GM06990 (cell line): ENCODE measurements at regions not wholly inside any gene's neighbourhood (a gene's known extent, or its start where the extent isn't known, plus 50 kb on each side); places are given as distances from the start of the nearest gene placed in this dataset.
"Not testable (repeated sequence)": the region's sequence is repeated elsewhere in the genome, so short reads cannot be mapped to it uniquely, and the experiment has no call there.

ENCODE experiments used
- DNase-seq: peaks from one replicate; pipeline ENCODE4 v3.0.0-alpha.2; 2011; ENCODE audit not compliant: insufficient read length; ENCODE audit errors: extremely low read depth
- H3K27me3 ChIP-seq: replicated peaks from 2 replicates; pipeline ENCODE4 v1.6.0; 2011; ENCODE audit warnings: low read length; ENCODE audit not compliant: control insufficient read depth, insufficient read depth
- H3K36me3 ChIP-seq: 2 replicates; pipeline ENCODE4 v1.5.1; 2011; ENCODE audit warnings: low read length; ENCODE audit not compliant: control insufficient read depth, insufficient read depth
- H3K4me3 ChIP-seq: replicated peaks from 2 replicates; pipeline ENCODE4 v1.5.1; 2011; ENCODE audit warnings: low read depth, mild to moderate bottlenecking, control low read depth, low read length
- TF ChIP-seq, protein P1 (sequence below): IDR thresholded peaks from 2 replicates; pipeline ENCODE4 v1.5.1; 2011; ENCODE audit warnings: low read length, control low read depth, mild to moderate bottlenecking, inconsistent platforms; ENCODE audit not compliant: insufficient read depth, poor library complexity, severe bottlenecking

DNA sequence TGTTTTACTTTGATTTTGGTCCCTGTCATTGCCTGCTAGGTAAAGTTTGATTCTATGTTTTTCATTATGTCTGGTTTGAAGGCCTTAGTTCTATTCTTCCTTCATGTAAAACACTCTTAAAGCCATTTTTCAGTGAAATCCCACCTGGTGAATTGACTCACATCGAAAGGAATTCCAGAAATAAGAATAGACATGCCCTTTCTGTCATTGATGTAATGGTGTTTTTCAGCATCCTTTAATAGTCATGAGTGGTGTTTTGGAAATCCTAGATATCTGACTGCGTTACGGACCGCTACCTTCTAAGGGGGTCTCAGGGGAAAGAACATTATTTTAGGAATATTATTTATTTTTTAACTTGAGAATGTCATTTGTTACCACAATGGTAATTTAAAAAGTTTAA is 104.5 kb upstream of the ZEB2 start:
- Histone ChIP-seq H3K27me3 (peaks cover 2% of the 10 kb centered on the region; the same call in 1 of the 2 replicates), H3K36me3 (no peaks in the 10 kb centered on the region), H3K4me3 (no peak overlapping the region)
- no peak for DNase-seq
- TF ChIP-seq, protein P1, sequence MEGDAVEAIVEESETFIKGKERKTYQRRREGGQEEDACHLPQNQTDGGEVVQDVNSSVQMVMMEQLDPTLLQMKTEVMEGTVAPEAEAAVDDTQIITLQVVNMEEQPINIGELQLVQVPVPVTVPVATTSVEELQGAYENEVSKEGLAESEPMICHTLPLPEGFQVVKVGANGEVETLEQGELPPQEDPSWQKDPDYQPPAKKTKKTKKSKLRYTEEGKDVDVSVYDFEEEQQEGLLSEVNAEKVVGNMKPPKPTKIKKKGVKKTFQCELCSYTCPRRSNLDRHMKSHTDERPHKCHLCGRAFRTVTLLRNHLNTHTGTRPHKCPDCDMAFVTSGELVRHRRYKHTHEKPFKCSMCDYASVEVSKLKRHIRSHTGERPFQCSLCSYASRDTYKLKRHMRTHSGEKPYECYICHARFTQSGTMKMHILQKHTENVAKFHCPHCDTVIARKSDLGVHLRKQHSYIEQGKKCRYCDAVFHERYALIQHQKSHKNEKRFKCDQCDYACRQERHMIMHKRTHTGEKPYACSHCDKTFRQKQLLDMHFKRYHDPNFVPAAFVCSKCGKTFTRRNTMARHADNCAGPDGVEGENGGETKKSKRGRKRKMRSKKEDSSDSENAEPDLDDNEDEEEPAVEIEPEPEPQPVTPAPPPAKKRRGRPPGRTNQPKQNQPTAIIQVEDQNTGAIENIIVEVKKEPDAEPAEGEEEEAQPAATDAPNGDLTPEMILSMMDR = no peak

DNA sequence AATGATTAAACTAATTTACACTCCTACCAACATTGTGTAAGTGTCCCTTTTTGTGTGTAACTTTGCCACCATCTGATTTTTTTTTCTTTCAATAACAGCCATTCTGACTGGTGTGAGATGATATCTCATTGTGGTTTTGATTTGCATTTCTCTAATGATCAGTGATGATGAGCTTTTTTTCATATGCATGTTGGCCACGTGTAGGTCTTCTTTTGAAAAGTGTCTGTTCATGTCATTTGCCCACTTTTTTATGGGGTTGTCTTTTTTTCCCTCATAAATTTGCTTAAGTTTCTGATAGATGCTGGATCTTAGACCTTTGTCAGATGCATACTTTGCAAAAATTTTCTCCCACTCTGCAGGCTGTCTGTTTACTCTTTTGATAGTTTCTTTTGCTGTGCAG is 102.5 kb upstream of the ZEB2 start:
- not testable (repeated sequence) for H3K4me3 ChIP-seq, H3K36me3 ChIP-seq, H3K27me3 ChIP-seq, DNase-seq

DNA sequence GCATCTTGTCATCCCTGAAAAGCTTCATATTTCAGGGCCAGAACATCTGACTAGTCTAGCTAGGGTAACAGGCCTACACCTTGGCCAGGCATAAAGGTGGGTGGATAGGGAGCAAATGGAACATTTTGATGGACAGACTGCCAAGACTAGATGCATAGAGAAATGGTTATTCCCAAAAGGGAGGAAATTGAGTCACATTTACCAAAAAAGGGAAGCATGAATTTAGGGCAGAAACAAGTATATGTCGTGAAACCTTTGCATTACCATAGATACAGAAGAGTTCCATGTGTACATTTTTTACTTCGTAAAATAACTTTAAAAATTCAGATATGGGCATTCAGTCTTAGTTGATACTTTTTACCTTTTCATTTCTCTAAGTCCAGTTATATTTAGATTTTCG is 101.3 kb upstream of the ZEB2 start:
- TF ChIP-seq, protein P1 = no peak
- no peak for DNase-seq
- H3K27me3 ChIP-seq = no peaks in the 10 kb centered on the region
- H3K36me3 ChIP-seq = no peaks in the 10 kb centered on the region
- H3K4me3 ChIP-seq = no peak overlapping the region

DNA sequence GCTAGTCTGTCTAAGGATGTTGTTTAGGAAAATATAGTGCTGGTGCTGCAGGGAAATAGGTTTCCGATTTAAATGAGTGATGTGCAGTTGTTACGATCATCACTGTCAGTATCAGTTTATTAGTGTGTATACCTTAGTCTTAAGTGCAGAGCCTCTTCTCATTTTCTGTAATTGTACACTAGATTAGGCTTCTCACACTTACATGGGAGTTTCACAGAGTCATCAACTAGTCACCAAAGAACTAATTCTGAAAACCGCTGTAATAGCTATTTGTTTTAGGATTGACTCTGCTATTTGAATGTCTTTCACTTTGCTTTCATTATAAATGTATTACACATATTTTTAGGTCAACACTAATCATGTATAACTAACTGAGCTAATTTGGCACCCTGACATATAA is 99.8 kb upstream of the ZEB2 start:
- H3K27me3 ChIP-seq = no peaks in the 10 kb centered on the region
- no peak for DNase-seq
- no peaks in the 10 kb centered on the region for H3K36me3 ChIP-seq
- H3K4me3 ChIP-seq = no peak overlapping the region
- TF ChIP-seq, protein P1 = no peak

DNA sequence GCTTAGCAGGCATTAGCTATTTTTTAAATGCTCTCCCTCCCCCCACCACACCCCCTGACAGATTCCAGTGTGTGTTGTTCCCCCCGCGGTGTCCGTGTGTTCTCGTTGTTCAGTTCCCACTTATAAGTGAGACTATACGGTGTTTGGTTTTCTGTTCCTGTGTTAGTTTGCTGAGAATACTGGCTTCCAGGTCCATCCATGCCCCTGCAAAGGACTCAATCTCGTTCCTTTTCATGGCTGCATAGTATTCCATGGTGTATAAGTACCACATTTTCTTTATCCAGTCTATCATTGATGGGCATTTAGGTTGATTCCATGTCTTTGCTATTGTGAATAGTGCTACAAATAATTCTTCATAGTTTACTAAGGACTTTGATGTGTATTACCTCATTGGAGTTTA is 97.3 kb upstream of the ZEB2 start:
- H3K36me3 ChIP-seq, DNase-seq: not testable (repeated sequence)

DNA sequence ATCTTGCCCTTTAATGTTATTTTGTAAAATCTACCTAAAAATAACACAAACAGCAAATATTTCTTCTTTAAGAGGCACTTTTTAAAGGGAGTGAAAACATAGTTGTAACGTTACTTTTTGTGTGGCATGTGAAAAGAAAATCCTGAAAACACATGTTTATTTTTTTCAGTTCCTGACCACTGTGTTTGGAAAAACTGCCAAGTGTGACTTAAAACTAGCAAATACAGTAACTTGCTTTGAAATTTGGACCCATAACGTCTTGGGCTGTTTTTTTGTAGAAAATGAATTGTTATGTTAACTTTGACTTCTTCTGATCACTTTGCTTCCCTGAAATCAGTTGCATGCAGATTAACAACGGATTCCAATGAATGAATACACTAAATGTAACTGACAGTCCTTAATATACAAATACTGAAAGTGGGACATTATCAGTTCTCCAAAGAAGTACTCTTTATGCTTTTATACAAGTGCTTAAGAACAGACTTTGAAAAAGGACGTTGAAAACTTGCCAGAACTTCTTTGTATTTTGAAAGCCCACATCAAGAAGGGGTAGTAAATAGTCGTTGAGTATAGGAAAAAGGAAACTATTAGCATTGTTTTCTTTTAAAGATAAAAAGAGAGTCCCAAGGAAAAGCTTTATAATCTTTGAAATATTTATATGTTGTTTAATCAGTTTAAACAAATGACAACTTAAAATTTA is 96.1 kb upstream of the ZEB2 start:
- Histone ChIP-seq H3K4me3 (no peak overlapping the region), H3K27me3 (no peaks in the 10 kb centered on the region), H3K36me3 (no peaks in the 10 kb centered on the region)
- DNase-seq = no peak
- TF ChIP-seq, protein P1 = no peak

More for the DNA sequence above, 97.3 kb upstream of the ZEB2 start:
- H3K27me3 ChIP-seq, H3K4me3 ChIP-seq: not testable (repeated sequence)

DNA sequence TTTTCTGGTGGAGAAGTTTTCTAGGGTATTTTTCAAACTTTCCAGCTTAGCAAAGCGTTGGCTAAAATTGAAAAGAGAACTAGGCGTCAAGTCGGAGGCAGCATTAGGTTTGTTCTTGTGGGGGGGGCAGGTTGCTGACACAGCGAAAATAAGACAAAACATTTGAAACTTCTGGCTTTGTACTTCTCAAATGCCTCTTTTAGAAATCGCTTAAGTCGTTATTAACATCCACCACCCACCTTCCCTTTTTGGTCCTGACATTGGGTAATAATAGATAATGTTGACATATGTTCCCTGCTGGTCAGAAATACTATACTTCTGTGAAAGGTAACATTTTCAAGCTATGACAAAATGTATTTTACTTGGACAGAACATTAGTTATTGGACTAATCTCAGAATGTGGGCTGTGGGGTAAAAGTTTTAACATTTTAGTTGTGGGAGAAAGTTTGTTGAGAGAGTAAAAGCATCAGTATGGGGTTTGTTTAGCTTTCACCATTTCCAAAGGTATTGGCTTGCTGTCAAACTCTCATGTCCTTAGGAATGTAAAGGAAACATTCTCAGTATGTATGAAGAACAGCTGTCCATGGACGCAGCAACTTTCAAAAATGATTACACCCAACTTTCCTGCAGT is 88.1 kb upstream of the ZEB2 start:
- Histone ChIP-seq H3K4me3 (no peak overlapping the region), H3K27me3 (no peaks in the 10 kb centered on the region; the same call in 1 of the 2 replicates), H3K36me3 (no peaks in the 10 kb centered on the region)
- no peak for DNase-seq
- TF ChIP-seq, protein P1 = no peak
